H9 (cell line): ENCODE measurements at regions not wholly inside any gene's neighbourhood (a gene's known extent, or its start where the extent isn't known, plus 50 kb on each side); places are given as distances from the start of the nearest gene placed in this dataset.

Experiments
- DNase-seq: peaks from one replicate; pipeline ENCODE4 v3.0.0-alpha.2; 2017
- H2AFZ ChIP-seq: one replicate; pipeline ENCODE4 v1.6.1; 2013; ENCODE audit warnings: mild to moderate bottlenecking, low read length, control low read depth, moderate library complexity
- H2AK5ac ChIP-seq: 2 replicates; pipeline ENCODE4 v1.6.1; 2013; ENCODE audit warnings: low read length, control low read depth, mixed read lengths; ENCODE audit not compliant: insufficient read length
- H2BK120ac ChIP-seq: one replicate; pipeline ENCODE4 v1.6.1; 2013; ENCODE audit warnings: low read depth, mild to moderate bottlenecking, low read length, control low read depth, inconsistent platforms; ENCODE audit not compliant: poor library complexity, severe bottlenecking
- H2BK12ac ChIP-seq: 2 replicates; pipeline ENCODE4 v1.6.1; 2013; ENCODE audit warnings: low read length, control low read depth, mixed read lengths, low read depth; ENCODE audit not compliant: insufficient read length
- H2BK15ac ChIP-seq: 2 replicates; pipeline ENCODE4 v1.6.1; 2013; ENCODE audit warnings: low read depth, low read length, control low read depth
- H2BK20ac ChIP-seq: one replicate; pipeline ENCODE4 v1.6.1; 2013; ENCODE audit warnings: low read depth, mild to moderate bottlenecking, low read length, control low read depth, inconsistent platforms; ENCODE audit not compliant: poor library complexity, severe bottlenecking
- H2BK5ac ChIP-seq: 2 replicates; pipeline ENCODE4 v1.6.1; 2013; ENCODE audit warnings: low read length, control low read depth, mixed read lengths; ENCODE audit not compliant: insufficient read length
- H3K14ac ChIP-seq: 2 replicates; pipeline ENCODE4 v1.6.1; 2013; ENCODE audit warnings: low read length, control low read depth; ENCODE audit not compliant: insufficient read depth
- H3K18ac ChIP-seq: 2 replicates; pipeline ENCODE4 v1.6.1; 2013; ENCODE audit warnings: low read depth, mild to moderate bottlenecking, mixed read lengths, low read length, control low read depth; ENCODE audit not compliant: insufficient read length
- H3K23ac ChIP-seq: 2 replicates; pipeline ENCODE4 v1.6.1; 2013; ENCODE audit warnings: low read length, control low read depth, mixed read lengths, low read depth; ENCODE audit not compliant: insufficient read length
- H3K23me2 ChIP-seq: 2 replicates; pipeline ENCODE4 v1.6.1; 2013; ENCODE audit warnings: low read depth, mild to moderate bottlenecking, mixed read lengths, low read length, control low read depth; ENCODE audit not compliant: insufficient read length, poor library complexity, severe bottlenecking
- H3K27ac ChIP-seq: 2 replicates; pipeline ENCODE4 v1.5.1; 2013; ENCODE audit warnings: low read length, control low read depth, mixed read lengths, low read depth; ENCODE audit not compliant: insufficient read length
- H3K27me3 ChIP-seq: 2 replicates; pipeline ENCODE4 v1.6.1; 2013; ENCODE audit warnings: low read length, control low read depth, inconsistent platforms; ENCODE audit not compliant: insufficient read depth
- H3K4ac ChIP-seq: 2 replicates; pipeline ENCODE4 v1.6.1; 2013; ENCODE audit warnings: low read depth, mild to moderate bottlenecking, control low read depth, inconsistent platforms, low read length, moderate library complexity
- H3K4me1 ChIP-seq: 2 replicates; pipeline ENCODE4 v1.6.1; 2013; ENCODE audit warnings: low read length, control low read depth, inconsistent platforms; ENCODE audit not compliant: insufficient read depth
- H3K4me2 ChIP-seq: 2 replicates; pipeline ENCODE4 v1.6.1; 2013; ENCODE audit warnings: low read length, control low read depth, mixed read lengths; ENCODE audit not compliant: insufficient read length, insufficient read depth
- H3K56ac ChIP-seq: 2 replicates; pipeline ENCODE4 v1.6.1; 2013; ENCODE audit warnings: low read depth, mild to moderate bottlenecking, mixed read lengths, low read length, control low read depth; ENCODE audit not compliant: insufficient read length
- H3K79me1 ChIP-seq: 2 replicates; pipeline ENCODE4 v1.6.1; 2013; ENCODE audit warnings: low read depth, mild to moderate bottlenecking, moderate library complexity, low read length, control low read depth, inconsistent platforms; ENCODE audit not compliant: insufficient read depth, poor library complexity, severe bottlenecking
- H3K79me2 ChIP-seq: 2 replicates; pipeline ENCODE4 v1.6.1; 2013; ENCODE audit warnings: low read length, control low read depth, inconsistent platforms; ENCODE audit not compliant: insufficient read depth
- H3K9ac ChIP-seq: 2 replicates; pipeline ENCODE4 v1.6.1; 2013; ENCODE audit warnings: low read length, control low read depth, mixed read lengths; ENCODE audit not compliant: insufficient read length; ENCODE audit errors: extremely low read depth
- H3K9me3 ChIP-seq: one replicate; pipeline ENCODE4 v1.6.1; 2013; ENCODE audit warnings: low read depth, low read length, inconsistent platforms; ENCODE audit not compliant: control insufficient read depth
- H3T11ph ChIP-seq: one replicate; pipeline ENCODE4 v1.6.1; 2013; ENCODE audit warnings: mild to moderate bottlenecking, low read length, control low read depth, inconsistent platforms
- H4K20me1 ChIP-seq: one replicate; pipeline ENCODE4 v1.6.1; 2013; ENCODE audit not compliant: control insufficient read depth, insufficient read length, insufficient read depth
- H4K5ac ChIP-seq: 2 replicates; pipeline ENCODE4 v1.6.1; 2013; ENCODE audit warnings: low read depth, mild to moderate bottlenecking, mixed read lengths, low read length, control low read depth; ENCODE audit not compliant: insufficient read length
- H4K8ac ChIP-seq: replicated peaks from 2 replicates; pipeline ENCODE4 v1.6.1; 2013; ENCODE audit warnings: low read length, control low read depth, mixed read lengths, low read depth; ENCODE audit not compliant: insufficient read length
- H4K91ac ChIP-seq: 2 replicates; pipeline ENCODE4 v1.6.1; 2013; ENCODE audit warnings: low read depth, mild to moderate bottlenecking, moderate library complexity, mixed read lengths, low read length, control low read depth; ENCODE audit not compliant: insufficient read length
- H3K27ac Mint-ChIP-seq, 3 experiments: 2 replicates in 2 of 3; 3 replicates in 1 of 3; pipeline ENCODE4 v1.8.0; 2020 to 2021; ENCODE audit warnings: mixed read lengths in 3 of 3, mild to moderate bottlenecking in 1 of 3, moderate library complexity in 1 of 3
- H3K27me3 Mint-ChIP-seq: 2 replicates; pipeline ENCODE4 v1.8.0; 2021; ENCODE audit warnings: low read depth, mild to moderate bottlenecking, moderate library complexity, mixed read lengths
- H3K36me3 Mint-ChIP-seq, 3 experiments: 2 replicates in 2 of 3; 3 replicates in 1 of 3; pipeline ENCODE4 v1.8.0; 2020 to 2021; ENCODE audit warnings: low read depth in 3 of 3, mixed read lengths in 3 of 3; ENCODE audit not compliant: insufficient read depth in 1 of 3
- H3K4me1 Mint-ChIP-seq, 2 experiments: 2 replicates each; pipeline ENCODE4 v1.8.0; 2020; ENCODE audit warnings: mixed read lengths in 2 of 2
- H3K4me3 Mint-ChIP-seq, 2 experiments: 2 replicates in 1 of 2; 3 replicates in 1 of 2; pipeline ENCODE4 v1.8.0; 2020 to 2021; ENCODE audit warnings: mild to moderate bottlenecking in 2 of 2, mixed read lengths in 2 of 2, moderate library complexity in 1 of 2
- H3K9me3 Mint-ChIP-seq, 2 experiments: 2 replicates in 1 of 2; 3 replicates in 1 of 2; pipeline ENCODE4 v1.8.0; 2020; ENCODE audit warnings: mild to moderate bottlenecking in 2 of 2, mixed read lengths in 2 of 2, moderate library complexity in 1 of 2
- WGBS: extraction: QIAGEN DNeasy Blood & Tissue Kit; methylation state at CpG from one replicate; pipeline ENCODE4 v1.1.7; 2013; ENCODE audit warnings: missing lambda C conversion rate, low lambda C conversion rate, mixed read lengths; ENCODE audit not compliant: insufficient read length; ENCODE audit errors: extremely low coverage; 5-methylcytosine and 5-hydroxymethylcytosine counted together
- TF ChIP-seq, protein P1 (sequence below): fragments of 200-600 bp; sonication (generic); conservative IDR thresholded peaks from 3 replicates; pipeline ENCODE4 v1.8.0; 2021; ENCODE audit warnings: antibody characterized with exemption, mild to moderate bottlenecking

DNA sequence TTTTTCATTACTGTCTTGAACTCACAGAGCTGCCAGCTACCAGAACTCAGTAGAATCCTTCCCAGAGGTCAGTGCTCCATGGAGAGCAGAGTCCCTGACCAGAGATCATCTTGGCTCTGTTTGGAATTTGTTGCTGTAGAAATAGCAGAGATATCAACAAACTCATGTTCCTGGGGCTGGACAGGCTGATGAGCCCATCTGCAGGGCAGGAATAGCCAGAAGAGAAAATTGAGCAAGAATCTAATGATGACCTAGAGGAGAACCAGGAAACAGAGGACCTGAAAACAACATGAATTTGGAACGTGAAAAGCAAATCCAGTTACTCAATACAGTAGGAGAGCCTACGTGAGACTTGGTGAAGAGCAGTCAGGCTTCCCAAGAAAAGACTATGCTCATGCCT lies 437.8 kb downstream of the PLK2 start:
- Histone ChIP-seq H4K91ac (no peak overlapping the region), H2BK5ac (no peak overlapping the region), H2BK15ac (no peak overlapping the region), H3K4me1 (no peaks in the 10 kb centered on the region; the same call in 1 of the 2 replicates), H3K79me1 (no peaks in the 10 kb centered on the region), H3K9ac (no peak overlapping the region), H2BK20ac (no peak overlapping the region), H3K56ac (no peak overlapping the region), H3T11ph (no peak overlapping the region), H3K23me2 (no peaks in the 10 kb centered on the region), H2AK5ac (no peak overlapping the region), H3K9me3 (no peaks in the 10 kb centered on the region), H3K79me2 (no peaks in the 10 kb centered on the region), H2BK12ac (no peak overlapping the region), H4K20me1 (no peaks in the 10 kb centered on the region), H4K5ac (no peak overlapping the region), H2BK120ac (no peak overlapping the region), H3K27me3 (no peaks in the 10 kb centered on the region), H3K18ac (no peak overlapping the region), H3K23ac (no peak overlapping the region), H3K14ac (no peak overlapping the region), H3K4ac (no peak overlapping the region), H3K27ac (no peak overlapping the region), H2AFZ (no peak overlapping the region), H3K4me2 (no peak overlapping the region), H4K8ac (no peak overlapping the region)
- no peak overlapping the region for H3K4me3 Mint-ChIP-seq
- H3K9me3 Mint-ChIP-seq, result no peaks in the 10 kb centered on the region
- peaks cover 0 to 2% of the 10 kb centered on the region in 2 experiments; a peak in 2 of 4 replicates for H3K4me1 Mint-ChIP-seq
- H3K27ac Mint-ChIP-seq, result no peak overlapping the region
- TF ChIP-seq, protein P1, sequence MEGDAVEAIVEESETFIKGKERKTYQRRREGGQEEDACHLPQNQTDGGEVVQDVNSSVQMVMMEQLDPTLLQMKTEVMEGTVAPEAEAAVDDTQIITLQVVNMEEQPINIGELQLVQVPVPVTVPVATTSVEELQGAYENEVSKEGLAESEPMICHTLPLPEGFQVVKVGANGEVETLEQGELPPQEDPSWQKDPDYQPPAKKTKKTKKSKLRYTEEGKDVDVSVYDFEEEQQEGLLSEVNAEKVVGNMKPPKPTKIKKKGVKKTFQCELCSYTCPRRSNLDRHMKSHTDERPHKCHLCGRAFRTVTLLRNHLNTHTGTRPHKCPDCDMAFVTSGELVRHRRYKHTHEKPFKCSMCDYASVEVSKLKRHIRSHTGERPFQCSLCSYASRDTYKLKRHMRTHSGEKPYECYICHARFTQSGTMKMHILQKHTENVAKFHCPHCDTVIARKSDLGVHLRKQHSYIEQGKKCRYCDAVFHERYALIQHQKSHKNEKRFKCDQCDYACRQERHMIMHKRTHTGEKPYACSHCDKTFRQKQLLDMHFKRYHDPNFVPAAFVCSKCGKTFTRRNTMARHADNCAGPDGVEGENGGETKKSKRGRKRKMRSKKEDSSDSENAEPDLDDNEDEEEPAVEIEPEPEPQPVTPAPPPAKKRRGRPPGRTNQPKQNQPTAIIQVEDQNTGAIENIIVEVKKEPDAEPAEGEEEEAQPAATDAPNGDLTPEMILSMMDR, result no peak
- H3K27me3 Mint-ChIP-seq, result no peaks in the 10 kb centered on the region
- no peaks in the 10 kb centered on the region; a peak in 1 of 7 replicates for H3K36me3 Mint-ChIP-seq
- no peak for DNase-seq
- no CpG with 5 or more reads among the region's 2 CpGs for WGBS
